ACHN (cell line): ENCODE measurements at regions not wholly inside any gene's neighbourhood (a gene's known extent, or its start where the extent isn't known, plus 50 kb on each side); places are given as distances from the start of the nearest gene placed in this dataset.

ENCODE experiments used
- DNase-seq: peaks from one replicate; pipeline ENCODE4 v3.0.0-alpha.2; 2015
- in situ Hi-C: cut with HindIII; loops from 2 replicates; pipeline ENCODE4 v1.10.0; 2017; ENCODE audit warnings: low sequenced_read_pairs, low pct_ligation_motif_present, low pct_unique_long_range_greater_than_20kb

GRCh38 chr1:8111560-8111959 lies 85.5 kb upstream of the ERRFI1 start:
- in situ Hi-C loops, result no loop called here
- DNase-seq, result no peak

GRCh38 chr1:8109216-8109615 lies 83.1 kb upstream of the ERRFI1 start:
- no peak for DNase-seq
- in situ Hi-C loops, result no loop called here

- in situ Hi-C loops, result no loop called here
- DNase-seq, result no peak
Observed at GRCh38 chr1:8107897-8108296, 81.8 kb upstream of the ERRFI1 start.

- no peak for DNase-seq
- in situ Hi-C loops, result no loop called here
Observed at GRCh38 chr1:8104278-8105236, 78.4 kb upstream of the ERRFI1 start.

- in situ Hi-C loops, result no loop called here
- DNase-seq, result peak; percentile 50
Observed at GRCh38 chr1:8097908-8098307, 71.8 kb upstream of the ERRFI1 start.

- DNase-seq, result peak; percentile 90
- in situ Hi-C loops, result no loop called here
Observed at GRCh38 chr1:8097077-8097799, 71.1 kb upstream of the ERRFI1 start.

- peak; percentile 87 for DNase-seq
- in situ Hi-C loops, result no loop called here
Observed at GRCh38 chr1:8096105-8097011, 70.2 kb upstream of the ERRFI1 start.

- DNase-seq, result peak; percentile 21
Observed at GRCh38 chr1:8095584-8095983, 69.5 kb upstream of the ERRFI1 start.

GRCh38 chr1:8094481-8095241 lies 68.6 kb upstream of the ERRFI1 start:
- peak; percentile 59 for DNase-seq
- in situ Hi-C loops, result no loop called here

More at GRCh38 chr1:8095584-8095983, 69.5 kb upstream of the ERRFI1 start:
- in situ Hi-C loops, result no loop called here

- no peak for DNase-seq
- in situ Hi-C loops, result no loop called here
Observed at GRCh38 chr1:8093221-8093980, 67.3 kb upstream of the ERRFI1 start.

- DNase-seq, result no peak
- in situ Hi-C loops, result no loop called here
Observed at GRCh38 chr1:8092657-8093056, 66.5 kb upstream of the ERRFI1 start.

GRCh38 chr1:8091691-8092090 lies 65.6 kb upstream of the ERRFI1 start:
- in situ Hi-C loops, result no loop called here

GRCh38 chr1:8090241-8090702 lies 64.2 kb upstream of the ERRFI1 start:
- in situ Hi-C loops, result no loop called here
- peak; percentile 60 for DNase-seq

More at GRCh38 chr1:8091691-8092090, 65.6 kb upstream of the ERRFI1 start:
- DNase-seq, result no peak

GRCh38 chr1:8089535-8090228 lies 63.6 kb upstream of the ERRFI1 start:
- peak; percentile 7 for DNase-seq
- in situ Hi-C loops, result no loop called here

- in situ Hi-C loops, result no loop called here
Observed at GRCh38 chr1:8086055-8086454, 59.9 kb upstream of the ERRFI1 start.

GRCh38 chr1:8084913-8085312 lies 58.8 kb upstream of the ERRFI1 start:
- DNase-seq, result no peak
- in situ Hi-C loops, result no loop called here

More at GRCh38 chr1:8086055-8086454, 59.9 kb upstream of the ERRFI1 start:
- DNase-seq, result no peak
